Upper lobe of left lung (tissue), 6 donors: ENCODE measurements at regions not wholly inside any gene's neighbourhood (a gene's known extent, or its start where the extent isn't known, plus 50 kb on each side); places are given as distances from the start of the nearest gene placed in this dataset.

Experiments used
- ATAC-seq, 2 donors: fragments of 200-7000 bp; cut with Tn5 transposase; one replicate each; pipeline ENCODE4 v1.9.1; 2022; ENCODE audit warnings: mild to moderate bottlenecking in 2 of 2, moderate library complexity in 2 of 2; ENCODE audit not compliant: low FRiP score in 2 of 2
- DNase-seq, 2 donors: peaks; one replicate each; pipeline ENCODE4 v3.0.0-alpha.2; 2019 to 2020
- H3K27ac ChIP-seq, 4 donors: fragments of 200-600 bp; sonication (generic); one replicate each; pipeline ENCODE4 v1.5.1; 2016 to 2019
- H3K27me3 ChIP-seq, 4 donors: fragments of 200-600 bp; sonication (generic); one replicate each; pipeline ENCODE4 v1.5.1; 2017 to 2019
- H3K36me3 ChIP-seq, 4 donors: fragments of 200-600 bp; sonication (generic); one replicate each; pipeline ENCODE4 v1.5.1; 2016 to 2019
- H3K4me1 ChIP-seq, 4 donors: fragments of 200-600 bp; sonication (generic); one replicate each; pipeline ENCODE4 v1.5.1; 2018 to 2019
- H3K4me3 ChIP-seq, 4 donors: fragments of 200-600 bp; sonication (generic); one replicate each; pipeline ENCODE4 v1.5.1; 2017 to 2019; ENCODE audit warnings: mild to moderate bottlenecking in 2 of 4, moderate library complexity in 1 of 4
- H3K9me3 ChIP-seq, 4 donors: fragments of 200-600 bp; sonication (generic); one replicate each; pipeline ENCODE4 v1.5.1; 2018 to 2019
- CTCF ChIP-seq, 6 experiments: fragments of 450-650 bp in 4 of 6; fragments of 200-600 bp in 2 of 6; sonication (generic) in 2 of 6; IDR thresholded peaks; one replicate each; pipeline ENCODE4 v1.5.1; 2016 to 2019; ENCODE audit warnings: antibody characterized with exemption in 6 of 6
- EP300 ChIP-seq, 4 donors: sonication (generic); formaldehyde crosslinking; IDR thresholded peaks; one replicate each; pipeline ENCODE4 v1.5.1; 2017; ENCODE audit warnings: antibody characterized with exemption in 4 of 4, control low read depth in 2 of 4
- POLR2A ChIP-seq, 4 donors: fragments of 450-650 bp; IDR thresholded peaks; one replicate each; pipeline ENCODE4 v1.5.1; 2016 to 2017; ENCODE audit warnings: antibody characterized with exemption in 4 of 4, mild to moderate bottlenecking in 2 of 4
- POLR2AphosphoS5 ChIP-seq, 2 donors: sonication (generic); formaldehyde crosslinking; IDR thresholded peaks; one replicate each; pipeline ENCODE4 v1.5.1; 2017; ENCODE audit warnings: antibody characterized with exemption in 2 of 2
- WGBS, 2 donors: methylation state at CpG; one replicate each; pipeline ENCODE4 v1.1.5; 2017 to 2018; 5-methylcytosine and 5-hydroxymethylcytosine counted together
- donor health status: DM: no; HTN: no; CAD: no; lungs with moderate emphysema.
- donor health status: DM: no; HTN: yes; CAD: no; lungs with severe emphysema.

DNA sequence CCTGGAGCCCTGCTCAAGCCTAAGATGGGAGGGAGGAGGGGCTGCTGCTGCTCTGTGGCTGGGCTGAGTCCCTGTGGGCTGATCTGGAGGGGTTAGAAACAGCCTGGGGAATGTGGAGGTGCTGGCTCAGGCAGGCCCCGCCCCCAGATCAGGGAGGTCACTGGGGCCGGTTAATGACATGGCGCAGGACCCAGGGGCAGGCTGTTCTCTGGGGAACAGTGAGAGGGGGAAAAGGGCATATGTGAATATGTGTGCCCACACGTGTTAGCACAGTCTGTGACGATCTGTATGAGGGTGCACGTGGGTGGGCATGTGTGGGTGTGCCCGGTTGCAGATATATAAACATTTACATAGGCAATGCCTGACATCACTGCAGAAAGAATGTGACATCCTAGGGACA is 143.5 kb downstream of the MIAT start:
- TF ChIP-seq POLR2A (IDR thresholded peaks at IDR 0.05) (no peak), EP300 (IDR thresholded peaks at IDR 0.05) (no peak), POLR2AphosphoS5 (IDR thresholded peaks at IDR 0.05) (no peak), CTCF (IDR thresholded peaks at IDR 0.05) (no peak)
- no peak overlapping the region for H3K4me3 ChIP-seq
- no peaks in the 10 kb centered on the region for H3K36me3 ChIP-seq
- peak in 1 of 2 donors; percentile 29 for DNase-seq
- H3K4me1 ChIP-seq = peaks cover 0 to 5% (median 0%) of the 10 kb centered on the region in 4 donors
- no peak for ATAC-seq
- no peaks in the 10 kb centered on the region for H3K27me3 ChIP-seq
- no peak overlapping the region for H3K27ac ChIP-seq
- WGBS, 2 donors = 43 to 46% methylated on average over 7 of the region's 7 CpGs
- H3K9me3 ChIP-seq = no peaks in the 10 kb centered on the region

GRCh38 chr22:26801449-26801848 is 144.1 kb downstream of the MIAT start:
- Histone ChIP-seq H3K9me3 (no peaks in the 10 kb centered on the region), H3K4me1 (peaks cover 0 to 5% (median 0%) of the 10 kb centered on the region in 4 donors), H3K27me3 (no peaks in the 10 kb centered on the region), H3K36me3 (no peaks in the 10 kb centered on the region), H3K4me3 (no peak overlapping the region), H3K27ac (no peak overlapping the region)
- 94 to 100% methylated on average over 1 of the region's 1 CpG for WGBS, 2 donors
- DNase-seq (no peak), ATAC-seq (no peak)
- no peak for TF ChIP-seq POLR2A (IDR thresholded peaks at IDR 0.05)
- TF ChIP-seq CTCF (IDR thresholded peaks at IDR 0.05) = no peak
- no peak for TF ChIP-seq EP300 (IDR thresholded peaks at IDR 0.05)
- TF ChIP-seq POLR2AphosphoS5 (IDR thresholded peaks at IDR 0.05) = no peak

DNA sequence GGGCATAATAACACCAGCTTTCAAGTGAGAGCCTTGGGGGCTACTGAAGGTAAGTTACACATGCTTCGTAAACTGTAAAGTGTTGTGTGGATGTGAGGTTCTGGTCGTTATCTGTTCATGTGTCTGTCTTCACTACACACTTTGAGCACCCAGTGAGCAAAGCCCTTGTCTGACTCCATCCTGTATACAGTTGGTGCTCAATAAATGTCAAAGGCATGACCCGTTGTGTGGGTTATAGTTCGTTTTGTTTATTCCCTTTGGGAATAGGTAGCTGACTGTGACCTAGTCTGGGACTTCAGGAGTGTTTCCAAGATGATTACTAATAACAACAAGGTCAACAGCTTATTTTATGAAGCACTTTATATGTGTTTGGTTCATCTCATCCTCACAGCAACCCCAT is 146.9 kb downstream of the MIAT start:
- no peaks in the 10 kb centered on the region for H3K36me3 ChIP-seq
- WGBS, 2 donors = 87% methylated on average over 4 of the region's 4 CpGs
- DNase-seq (no peak), ATAC-seq (no peak)
- no peaks in the 10 kb centered on the region for H3K27me3 ChIP-seq
- no peak overlapping the region for H3K27ac ChIP-seq
- no peaks in the 10 kb centered on the region for H3K9me3 ChIP-seq
- H3K4me3 ChIP-seq = no peak overlapping the region
- no peak for TF ChIP-seq POLR2AphosphoS5 (IDR thresholded peaks at IDR 0.05)
- TF ChIP-seq CTCF (IDR thresholded peaks at IDR 0.05) = no peak
- TF ChIP-seq EP300 (IDR thresholded peaks at IDR 0.05) = no peak
- no peak for TF ChIP-seq POLR2A (IDR thresholded peaks at IDR 0.05)
- H3K4me1 ChIP-seq = peaks cover 0 to 5% (median 0%) of the 10 kb centered on the region in 4 donors

- Histone ChIP-seq H3K36me3 (no peaks in the 10 kb centered on the region), H3K4me1 (peaks cover 0 to 5% (median 0%) of the 10 kb centered on the region in 4 donors), H3K9me3 (no peaks in the 10 kb centered on the region), H3K4me3 (no peak overlapping the region), H3K27me3 (no peaks in the 10 kb centered on the region), H3K27ac (no peak overlapping the region)
- 70 to 74% methylated on average over 12 of the region's 12 CpGs for WGBS, 2 donors
- TF ChIP-seq POLR2A (IDR thresholded peaks at IDR 0.05) = no peak
- no peak for TF ChIP-seq CTCF (IDR thresholded peaks at IDR 0.05)
- no peak for TF ChIP-seq POLR2AphosphoS5 (IDR thresholded peaks at IDR 0.05)
- no peak for TF ChIP-seq EP300 (IDR thresholded peaks at IDR 0.05)
- no peak for DNase-seq
- no peak for ATAC-seq
Observed at GRCh38 chr22:26804911-26805539, 147.6 kb downstream of the MIAT start.
